NCI-H2171 (cell line): ENCODE measurements at regions not wholly inside any gene's neighbourhood (a gene's known extent, or its start where the extent isn't known, plus 50 kb on each side); places are given as distances from the start of the nearest gene placed in this dataset.
"Not testable (repeated sequence)": the region's sequence is repeated elsewhere in the genome, so short reads cannot be mapped to it uniquely, and the experiment has no call there.

Experiments
- DNase-seq: peaks from one replicate; lab custom pipeline; 2025; lab: John Stamatoyannopoulos, UW

GRCh38 chr9:30972654-30973053 is 1411.8 kb upstream of the ACO1 start:
- DNase-seq: no peak

- DNase-seq: no peak
Observed at GRCh38 chr9:30977965-30978364, 1406.5 kb upstream of the ACO1 start.

- no peak for DNase-seq
Observed at GRCh38 chr9:30982301-30982700, 1402.1 kb upstream of the ACO1 start.

GRCh38 chr9:30995956-30996738 is 1388.3 kb upstream of the ACO1 start:
- no peak for DNase-seq

- DNase-seq: no peak
Observed at GRCh38 chr9:30996761-30997160, 1387.7 kb upstream of the ACO1 start.

GRCh38 chr9:30997291-30997690 is 1387.2 kb upstream of the ACO1 start:
- no peak for DNase-seq

- DNase-seq: no peak
Observed at GRCh38 chr9:31005086-31005665, 1379.3 kb upstream of the ACO1 start.

- DNase-seq: no peak
Observed at GRCh38 chr9:31013371-31013770, 1371.1 kb upstream of the ACO1 start.

- no peak for DNase-seq
Observed at GRCh38 chr9:31023847-31024246, 1360.6 kb upstream of the ACO1 start.

- no peak for DNase-seq
Observed at GRCh38 chr9:31027678-31028077, 1356.8 kb upstream of the ACO1 start.

GRCh38 chr9:31028137-31028536 is 1356.3 kb upstream of the ACO1 start:
- no peak for DNase-seq

GRCh38 chr9:31030741-31031202 is 1353.7 kb upstream of the ACO1 start:
- no peak for DNase-seq

GRCh38 chr9:31032206-31032605 is 1352.2 kb upstream of the ACO1 start:
- DNase-seq: no peak

GRCh38 chr9:31034311-31034710 is 1350.1 kb upstream of the ACO1 start:
- DNase-seq: no peak

GRCh38 chr9:31040564-31040963 is 1343.9 kb upstream of the ACO1 start:
- DNase-seq: no peak

- DNase-seq: no peak
Observed at GRCh38 chr9:31045810-31046209, 1338.6 kb upstream of the ACO1 start.

- DNase-seq: not testable (repeated sequence)
Observed at GRCh38 chr9:31061592-31061991, 1322.9 kb upstream of the ACO1 start.

- DNase-seq: no peak
Observed at GRCh38 chr9:31065691-31066090, 1318.8 kb upstream of the ACO1 start.

- no peak for DNase-seq
Observed at GRCh38 chr9:31067418-31067817, 1317.0 kb upstream of the ACO1 start.

GRCh38 chr9:31071606-31072286 is 1312.7 kb upstream of the ACO1 start:
- no peak for DNase-seq

- no peak for DNase-seq
Observed at GRCh38 chr9:31078175-31078574, 1306.3 kb upstream of the ACO1 start.

- DNase-seq: no peak
Observed at GRCh38 chr9:31084350-31084749, 1300.1 kb upstream of the ACO1 start.

- DNase-seq: no peak
Observed at GRCh38 chr9:31089549-31090221, 1294.8 kb upstream of the ACO1 start.
